Stimulated activated naive CD4-positive, alpha-beta T cell (primary cell): ENCODE measurements at regions not wholly inside any gene's neighbourhood (a gene's known extent, or its start where the extent isn't known, plus 50 kb on each side); places are given as distances from the start of the nearest gene placed in this dataset.
A peak's percentile ranks its signal among the peaks of the same experiment; 100 is the strongest.
"Not testable (repeated sequence)": the region's sequence is repeated elsewhere in the genome, so short reads cannot be mapped to it uniquely, and the experiment has no call there.

Experiments
- DNase-seq, 6 experiments: peaks; one replicate each; lab custom pipeline; 2025; lab: John Stamatoyannopoulos, UW

DNA sequence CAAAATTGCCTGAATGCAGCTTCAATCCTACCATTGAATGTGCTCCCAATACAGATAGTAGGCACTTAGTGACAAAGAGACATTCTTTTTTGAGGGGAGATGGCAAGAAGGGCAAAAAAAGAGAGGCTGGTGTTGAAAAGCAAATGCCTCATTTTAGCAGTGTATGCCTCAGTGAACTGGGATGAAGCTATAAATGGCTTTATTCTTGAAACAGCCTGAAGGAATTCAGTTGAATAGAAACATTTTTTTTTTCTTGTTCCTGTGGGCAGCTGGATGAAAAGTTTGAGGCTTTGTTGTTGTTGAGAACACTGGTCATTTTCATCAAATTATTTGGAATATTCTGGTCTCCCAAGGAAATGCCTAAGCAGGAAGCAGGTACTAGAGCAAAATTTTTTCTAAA lies 228.9 kb downstream of the RNF144A start:
- DNase-seq = no peak

DNA sequence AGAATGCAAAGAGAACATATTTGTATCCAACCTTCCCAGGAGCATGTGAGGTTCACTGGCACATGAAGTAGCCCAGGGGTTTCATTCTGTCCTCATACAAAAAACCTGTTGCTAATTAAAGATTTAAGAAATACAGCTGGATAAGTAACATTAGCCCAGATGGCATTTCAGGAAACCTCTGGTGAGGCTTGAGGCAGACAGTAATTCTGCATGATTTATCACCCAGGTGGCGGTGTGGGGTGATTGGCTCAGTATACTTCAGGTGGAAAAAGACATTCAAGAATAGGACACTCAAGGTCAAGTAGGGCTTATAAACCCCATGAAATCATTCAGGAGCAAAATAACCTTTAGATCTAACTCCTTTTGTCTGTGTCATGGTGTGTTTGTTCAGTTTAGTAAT lies 237.4 kb downstream of the RNF144A start:
- no peak for DNase-seq

DNA sequence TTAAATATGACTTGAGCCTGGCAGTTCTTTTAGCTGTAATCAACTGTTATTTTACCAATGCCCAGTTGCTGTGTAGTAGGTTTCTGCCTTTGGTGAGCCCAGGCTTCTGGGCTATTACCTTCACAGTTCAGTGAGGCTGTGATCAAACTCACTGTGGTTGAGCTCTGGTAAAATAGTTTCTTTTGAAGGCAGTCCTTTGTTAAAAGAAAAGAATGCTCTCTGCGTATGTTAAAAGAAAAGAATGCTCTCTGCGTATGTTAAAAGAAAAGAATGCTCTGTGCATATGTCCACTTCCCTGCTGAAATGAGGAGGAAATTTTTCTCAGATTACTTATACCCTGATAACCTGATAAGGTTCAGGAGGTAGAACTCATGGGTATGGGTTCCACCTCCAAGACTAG lies 244.3 kb downstream of the RNF144A start:
- no peak for DNase-seq

DNA sequence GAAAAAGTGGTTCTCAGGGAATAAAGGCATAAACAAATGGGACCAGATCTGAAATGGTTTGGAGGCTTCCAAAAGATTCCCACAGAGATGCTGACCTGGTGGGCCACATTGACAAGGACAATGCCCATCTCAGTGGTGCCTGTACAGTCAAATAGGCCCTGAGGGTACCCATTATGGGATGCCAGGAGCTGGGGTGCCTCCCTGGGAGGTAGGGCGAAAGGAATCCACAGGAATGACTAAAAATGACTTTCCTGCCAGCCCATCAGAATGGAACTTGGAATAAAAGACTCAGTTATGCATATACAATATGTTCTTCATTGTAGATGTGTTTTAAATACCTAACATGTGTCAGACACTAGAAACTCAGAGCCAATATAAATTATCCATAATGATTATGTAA lies 248.5 kb downstream of the RNF144A start:
- DNase-seq = no peak

DNA sequence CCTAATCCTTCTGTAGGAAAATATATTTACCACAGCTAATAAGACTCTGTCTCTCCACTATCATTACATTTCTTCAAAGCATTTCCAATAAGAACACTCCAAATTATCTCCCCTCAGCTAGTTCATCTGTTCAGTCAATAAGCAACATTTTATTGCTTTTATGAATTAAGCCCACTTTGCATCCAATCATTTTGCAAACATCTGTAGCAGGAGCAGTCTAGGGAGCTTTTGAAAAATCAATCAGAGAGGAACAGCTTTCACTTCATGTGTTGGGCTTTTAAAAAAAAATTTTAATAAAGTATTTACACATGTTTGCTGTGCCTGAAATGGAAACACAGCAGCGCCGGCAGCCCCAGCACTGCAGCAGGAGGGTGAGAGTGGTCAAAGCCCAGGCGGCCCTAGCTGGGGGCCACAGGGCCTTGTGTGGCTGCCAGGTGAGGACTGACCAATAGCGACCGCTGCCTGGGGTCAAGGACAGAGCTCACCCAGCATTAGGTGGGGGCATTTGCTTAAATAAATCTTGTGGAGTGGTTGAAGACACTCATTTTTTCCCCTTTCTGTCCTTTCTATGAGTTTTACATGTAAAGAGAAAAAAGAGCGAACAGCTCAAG lies 250.7 kb downstream of the RNF144A start:
- no peak for DNase-seq

DNA sequence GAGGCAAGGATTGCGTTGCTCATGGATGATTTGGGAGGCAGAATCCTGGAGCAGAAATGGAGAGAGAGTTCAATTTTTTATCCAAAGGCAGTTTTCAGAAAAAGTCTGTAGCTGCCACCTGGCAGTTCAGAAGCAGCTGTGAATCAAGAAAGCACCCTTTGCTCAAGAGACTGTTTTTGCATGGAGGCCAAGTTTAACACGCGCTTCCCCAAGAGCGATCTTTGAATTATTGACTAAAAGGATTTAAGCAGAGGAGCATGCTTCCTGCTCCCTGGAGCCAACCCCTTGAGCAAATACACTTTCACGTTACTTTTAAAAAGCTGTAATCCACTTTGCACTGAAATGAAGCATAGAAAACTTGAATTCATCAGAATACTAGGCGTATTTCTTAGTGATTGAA lies 252.4 kb downstream of the RNF144A start:
- DNase-seq = no peak

DNA sequence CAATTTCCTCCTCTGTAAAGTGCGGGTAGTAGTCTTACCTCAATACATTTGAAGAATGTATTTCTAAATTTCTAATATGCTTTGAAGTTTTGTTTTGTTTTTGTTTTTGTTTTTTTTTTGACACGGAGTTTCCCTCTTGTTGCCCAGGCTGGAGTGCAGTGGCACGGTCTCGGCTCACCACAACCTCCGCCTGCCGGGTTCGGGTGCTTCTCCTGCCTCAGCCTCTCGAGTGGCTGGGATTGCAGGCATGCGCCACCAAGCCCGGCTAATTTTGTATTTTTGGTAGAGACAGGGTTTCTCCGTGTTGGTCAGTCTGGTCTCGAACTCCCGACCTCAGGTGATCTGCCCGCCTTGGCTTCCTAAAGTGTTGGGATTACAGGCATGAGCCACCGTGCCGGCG lies 261.8 kb downstream of the RNF144A start:
- not testable (repeated sequence) for DNase-seq

DNA sequence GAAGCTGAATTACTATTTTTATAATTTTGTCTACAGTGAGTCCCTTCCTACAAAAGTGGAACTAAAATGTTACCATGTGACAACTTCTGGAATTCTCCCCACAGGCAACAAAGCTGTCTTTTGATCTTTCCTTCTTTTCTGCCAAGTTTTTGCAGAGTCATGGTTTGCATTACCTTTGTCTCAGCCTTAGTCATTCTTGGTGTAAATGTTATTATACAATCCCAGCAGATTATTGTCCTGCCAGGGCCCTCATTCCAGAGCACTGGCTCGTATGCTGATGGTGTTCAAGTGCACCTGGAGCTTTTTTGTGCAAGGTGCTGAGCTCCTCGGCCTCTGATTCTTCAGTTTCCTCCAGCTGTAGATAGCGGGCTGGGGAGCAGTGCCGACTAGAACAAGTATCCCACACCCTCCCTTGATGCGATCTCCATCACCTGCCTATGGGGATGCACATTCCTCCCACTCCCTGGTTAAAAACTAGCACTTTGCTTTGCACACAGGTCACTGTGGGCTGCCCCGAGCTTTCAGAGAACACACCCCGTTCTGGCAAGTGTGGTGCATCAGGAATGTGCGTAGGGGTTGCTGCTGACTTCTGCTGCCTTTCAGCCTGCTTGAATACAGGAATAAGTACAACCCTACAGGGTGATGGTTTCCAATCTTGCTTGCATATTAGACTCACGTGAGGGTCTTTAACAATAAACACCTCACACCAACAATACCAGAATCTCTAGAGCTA lies 263.6 kb downstream of the RNF144A start:
- DNase-seq = no peak

DNA sequence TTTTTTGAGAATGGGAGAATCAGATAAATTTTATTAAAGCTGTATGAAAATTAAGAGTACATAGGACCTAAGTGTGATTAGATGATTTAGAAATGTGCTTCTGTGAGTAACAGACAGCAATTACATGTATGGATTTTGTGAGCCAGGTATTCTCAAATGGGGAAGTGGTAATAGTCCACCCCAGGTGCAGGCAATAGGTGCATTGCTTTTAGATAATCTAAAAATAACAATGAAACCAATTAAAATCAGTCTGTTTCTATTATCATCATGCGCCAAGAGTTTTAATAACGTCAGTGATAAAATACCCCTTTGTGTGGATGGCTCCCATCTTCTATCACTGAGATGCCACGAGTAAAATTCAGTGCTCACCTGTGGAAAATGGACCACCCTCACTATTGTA lies 265.3 kb downstream of the RNF144A start:
- DNase-seq = no peak

DNA sequence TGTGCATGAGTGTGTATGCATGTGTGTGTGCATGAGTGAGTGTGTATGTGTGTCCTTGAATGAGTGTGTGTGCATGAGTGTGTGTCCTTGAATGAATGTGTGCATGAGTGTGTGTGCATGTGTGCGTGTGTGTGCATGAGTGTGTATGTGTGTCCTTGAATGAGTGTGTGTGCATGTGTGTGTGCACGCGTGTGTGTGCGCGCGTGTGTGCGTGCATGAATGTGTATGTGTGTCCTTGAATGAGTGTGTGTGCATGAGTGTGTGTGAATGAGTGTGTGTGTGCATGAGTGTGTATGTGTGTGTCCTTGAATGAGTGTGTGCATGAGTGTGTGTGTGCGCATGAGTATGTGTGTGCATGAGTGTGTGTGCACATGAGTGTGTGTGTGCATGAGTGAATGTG lies 271.9 kb downstream of the RNF144A start:
- DNase-seq = no peak

DNA sequence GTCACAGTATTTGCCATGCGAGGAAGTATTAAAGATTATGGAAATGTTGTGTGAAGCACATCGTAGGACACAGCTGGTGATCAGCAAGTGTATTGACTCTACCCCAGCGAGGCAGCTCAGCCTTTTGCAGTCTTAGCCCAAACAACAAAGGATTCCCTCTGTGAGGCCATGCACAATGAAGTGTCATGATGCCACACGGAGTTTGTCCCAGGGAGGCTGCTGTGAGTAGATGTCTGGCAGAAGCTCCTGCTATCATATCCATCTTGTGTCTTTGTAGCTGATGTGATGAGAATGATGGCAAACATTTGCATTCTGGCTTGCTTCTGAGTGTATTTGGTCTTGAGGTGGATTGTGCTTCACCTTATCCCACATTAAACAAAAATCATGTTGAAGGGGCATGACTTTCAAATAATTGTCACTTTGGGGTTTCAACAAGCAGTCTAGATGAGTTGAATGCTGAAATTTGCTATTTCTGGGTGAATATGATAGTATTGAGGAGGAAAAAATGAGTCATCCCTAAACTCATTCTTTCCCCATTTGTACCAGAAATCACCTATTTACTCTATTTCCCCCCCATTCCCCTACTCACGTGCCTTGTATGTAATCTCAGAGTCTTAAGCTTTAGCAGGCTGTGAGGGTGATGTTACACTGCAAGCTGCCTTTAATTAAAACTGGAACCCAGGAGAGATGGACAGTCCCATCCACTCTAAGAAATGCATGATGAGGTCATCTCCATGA lies 273.5 kb downstream of the RNF144A start:
- DNase-seq = no peak

DNA sequence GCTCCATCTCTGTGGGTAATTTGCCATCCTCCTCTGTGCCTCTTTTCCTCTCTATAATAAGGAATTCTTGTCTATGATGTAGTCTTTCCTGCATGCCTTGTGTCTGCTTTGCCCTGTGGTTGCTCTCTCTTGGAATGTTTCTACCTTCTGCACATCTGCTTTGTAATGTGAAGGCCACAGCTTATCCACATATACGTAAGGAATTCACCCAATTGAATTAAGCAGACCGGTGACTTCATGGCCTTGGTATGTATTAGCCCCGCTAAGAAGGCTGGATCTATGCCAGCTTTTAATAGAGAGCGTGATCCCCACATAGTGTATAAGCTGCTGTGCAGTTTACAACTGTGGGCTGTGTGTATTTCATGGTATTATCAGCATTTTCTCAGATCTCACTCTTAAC lies 274.7 kb downstream of the RNF144A start:
- DNase-seq = no peak

DNA sequence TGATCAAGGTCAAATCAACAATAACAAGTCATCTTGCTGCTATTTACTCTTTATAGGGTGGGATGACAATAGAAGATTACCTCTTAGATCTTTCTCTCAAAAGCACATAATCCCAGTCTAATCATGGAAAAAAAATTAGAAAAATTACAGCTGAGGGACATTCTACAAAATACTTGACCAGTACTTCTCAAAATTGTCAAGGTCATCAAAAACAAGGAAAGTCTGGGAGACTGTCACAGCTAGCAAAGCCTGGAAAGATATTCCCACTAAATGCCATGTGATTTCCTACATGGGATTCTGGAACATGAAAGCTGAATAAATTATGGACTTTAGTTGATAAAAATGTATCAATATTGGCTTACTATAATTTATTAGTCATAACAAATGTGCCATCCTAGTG lies 276.2 kb downstream of the RNF144A start:
- DNase-seq = no peak

DNA sequence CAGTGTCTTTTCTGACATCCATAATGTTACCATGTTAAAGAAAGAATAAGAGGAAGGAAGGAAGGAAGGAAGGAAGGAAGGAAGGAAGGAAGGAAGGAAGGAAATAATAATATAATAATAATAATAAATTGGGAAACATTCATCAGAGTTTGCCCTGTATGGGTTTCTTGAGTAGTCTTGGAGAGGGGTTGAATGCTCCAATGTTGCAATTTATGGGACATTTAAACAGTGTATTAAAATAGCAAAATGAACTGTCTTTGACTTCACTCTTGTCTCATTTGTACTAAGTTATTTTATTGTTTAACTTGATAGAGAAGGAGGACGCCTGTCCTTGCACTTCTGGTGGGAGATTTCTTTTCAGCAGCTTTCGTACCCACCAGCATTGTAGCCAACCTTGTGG lies 277.7 kb downstream of the RNF144A start:
- no peak for DNase-seq

DNA sequence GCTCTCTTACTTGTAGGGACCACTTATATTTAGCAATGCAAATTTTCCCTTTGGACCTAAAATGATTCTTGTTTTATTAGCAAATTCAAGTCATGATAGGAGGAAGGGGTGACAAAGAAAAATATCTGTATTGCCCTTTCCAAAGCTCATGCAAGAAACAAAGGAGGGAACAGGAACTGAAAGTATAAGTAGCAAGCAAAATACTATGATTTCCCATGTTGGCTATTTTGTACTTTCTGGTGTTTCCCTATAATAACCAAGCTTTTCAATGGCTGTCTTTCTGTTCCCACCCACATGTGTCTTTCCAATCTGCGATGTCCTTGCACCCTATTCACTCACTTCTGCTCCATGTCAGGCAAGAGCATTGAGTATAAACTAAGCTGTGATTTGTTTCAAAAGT lies 279.7 kb downstream of the RNF144A start:
- no peak for DNase-seq

DNA sequence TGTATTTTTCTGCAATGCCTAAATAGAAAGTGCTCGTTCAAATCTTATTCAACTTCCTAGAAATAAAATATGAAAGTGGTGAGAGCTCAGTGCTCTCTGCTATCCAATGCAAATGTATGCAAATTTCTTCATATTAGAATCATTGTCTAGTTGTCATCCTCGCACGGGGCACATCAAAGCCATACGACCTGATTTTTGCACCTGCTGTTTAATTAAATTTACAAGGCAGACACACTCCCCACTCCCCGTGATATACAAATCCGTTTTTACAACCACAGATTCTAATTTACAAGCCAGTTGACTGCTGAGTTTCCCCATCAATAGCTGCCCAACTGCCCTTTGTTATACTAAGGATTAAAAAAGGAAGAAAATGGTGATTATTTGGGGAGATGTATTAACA lies 284.6 kb downstream of the RNF144A start:
- no peak for DNase-seq

DNA sequence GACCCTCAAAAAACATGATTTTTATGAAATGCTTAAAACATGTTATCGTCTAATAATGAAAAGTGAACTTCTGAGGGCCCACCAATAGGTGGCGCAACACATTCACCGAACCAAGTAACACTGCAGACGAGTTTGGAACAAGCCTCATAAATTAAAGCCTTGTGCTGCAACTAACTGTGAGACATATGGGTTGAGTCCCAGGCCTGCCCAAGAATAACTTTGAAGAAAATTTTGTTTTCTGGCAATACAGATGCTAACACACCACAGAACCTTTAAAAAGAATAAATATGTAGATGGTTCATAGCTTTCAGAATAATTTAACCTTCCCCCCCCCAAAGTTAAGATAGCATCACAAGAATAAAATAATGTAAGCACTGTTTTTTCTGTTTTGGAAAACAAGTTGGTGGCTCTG lies 285.9 kb downstream of the RNF144A start:
- DNase-seq = peak; percentile 3 to 64 (median 41)

DNA sequence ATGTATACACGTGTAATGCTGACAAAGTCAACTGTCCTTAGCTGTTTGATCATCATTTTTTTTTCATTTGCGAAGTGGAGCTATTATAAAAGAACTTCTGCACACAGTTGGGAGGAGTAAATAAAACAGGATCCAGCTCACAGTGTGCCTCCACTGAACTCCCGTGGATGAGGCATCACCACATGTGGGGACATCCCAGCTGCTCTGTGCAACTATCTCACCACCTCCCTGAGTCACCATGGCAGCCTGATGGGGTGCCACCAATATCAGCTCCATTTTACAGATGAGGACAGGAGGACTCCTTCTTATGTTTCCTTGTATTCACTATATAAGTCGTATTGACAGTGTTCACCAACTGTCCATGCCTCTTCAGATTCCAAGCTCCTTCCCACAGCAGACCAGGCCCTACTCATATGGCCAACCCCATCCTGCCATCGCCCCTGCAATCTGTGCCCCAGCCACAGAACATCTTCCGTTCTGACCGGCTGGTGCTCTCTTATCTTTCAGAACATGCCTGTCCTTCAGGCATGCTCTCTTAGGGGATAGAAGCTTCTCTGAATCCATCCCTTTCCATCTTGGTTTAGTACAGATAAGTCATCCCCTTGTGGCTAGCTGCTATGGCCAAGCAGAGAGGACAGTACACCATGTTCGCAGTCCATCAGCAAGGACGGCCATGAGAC lies 288.1 kb downstream of the RNF144A start:
- no peak for DNase-seq

DNA sequence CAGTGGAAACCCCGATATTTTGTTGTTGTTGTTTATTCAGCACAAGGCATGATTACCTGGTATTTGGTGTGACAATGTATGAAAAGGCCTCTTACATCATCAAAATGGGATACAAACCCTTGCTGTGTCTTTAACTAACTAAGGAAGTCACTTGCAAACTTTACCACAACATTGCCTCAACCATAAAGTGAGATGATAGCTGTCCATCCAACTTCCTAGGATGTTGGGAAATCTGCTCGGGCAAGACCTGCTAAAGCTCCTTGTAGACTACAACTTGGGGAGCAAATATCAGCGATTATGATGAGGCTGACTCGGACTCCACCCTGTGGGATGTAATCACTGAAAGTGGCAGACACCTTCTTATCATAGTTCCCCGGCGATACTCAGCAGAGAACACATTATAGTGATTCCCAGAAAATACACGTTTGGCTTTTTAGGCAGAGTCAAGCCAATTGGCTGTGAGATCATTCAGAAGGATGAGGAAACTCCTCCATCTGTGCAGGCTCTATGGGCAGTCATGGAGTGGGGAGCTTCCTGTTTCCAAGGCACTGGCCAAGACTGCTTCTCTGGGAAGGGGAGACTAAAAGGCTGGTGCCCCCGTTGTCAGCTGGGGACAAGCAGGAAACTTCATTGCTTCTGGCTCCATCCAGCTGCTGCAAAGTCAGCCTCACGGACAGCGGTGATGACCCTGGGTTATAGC lies 289.0 kb downstream of the RNF144A start:
- no peak for DNase-seq

DNA sequence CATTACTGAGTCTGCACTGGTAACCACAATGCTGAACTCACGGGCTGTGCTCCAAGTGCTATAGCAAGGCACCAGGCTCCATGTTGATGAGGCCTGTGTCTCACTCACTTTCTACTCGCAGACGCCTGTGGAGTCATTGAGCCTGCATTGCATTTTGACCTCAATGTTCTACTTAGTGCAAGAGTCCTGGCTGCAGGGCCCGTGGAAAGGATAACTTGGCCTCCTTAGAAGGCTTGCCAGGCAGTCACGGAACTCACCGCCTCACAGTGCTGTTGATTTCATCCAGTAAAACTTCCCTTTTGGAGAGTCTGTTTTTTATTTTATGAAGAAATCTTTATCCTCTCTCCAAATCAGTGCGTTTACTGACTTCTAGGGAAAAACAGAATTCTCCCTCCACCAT lies 290.4 kb downstream of the RNF144A start:
- DNase-seq = no peak

DNA sequence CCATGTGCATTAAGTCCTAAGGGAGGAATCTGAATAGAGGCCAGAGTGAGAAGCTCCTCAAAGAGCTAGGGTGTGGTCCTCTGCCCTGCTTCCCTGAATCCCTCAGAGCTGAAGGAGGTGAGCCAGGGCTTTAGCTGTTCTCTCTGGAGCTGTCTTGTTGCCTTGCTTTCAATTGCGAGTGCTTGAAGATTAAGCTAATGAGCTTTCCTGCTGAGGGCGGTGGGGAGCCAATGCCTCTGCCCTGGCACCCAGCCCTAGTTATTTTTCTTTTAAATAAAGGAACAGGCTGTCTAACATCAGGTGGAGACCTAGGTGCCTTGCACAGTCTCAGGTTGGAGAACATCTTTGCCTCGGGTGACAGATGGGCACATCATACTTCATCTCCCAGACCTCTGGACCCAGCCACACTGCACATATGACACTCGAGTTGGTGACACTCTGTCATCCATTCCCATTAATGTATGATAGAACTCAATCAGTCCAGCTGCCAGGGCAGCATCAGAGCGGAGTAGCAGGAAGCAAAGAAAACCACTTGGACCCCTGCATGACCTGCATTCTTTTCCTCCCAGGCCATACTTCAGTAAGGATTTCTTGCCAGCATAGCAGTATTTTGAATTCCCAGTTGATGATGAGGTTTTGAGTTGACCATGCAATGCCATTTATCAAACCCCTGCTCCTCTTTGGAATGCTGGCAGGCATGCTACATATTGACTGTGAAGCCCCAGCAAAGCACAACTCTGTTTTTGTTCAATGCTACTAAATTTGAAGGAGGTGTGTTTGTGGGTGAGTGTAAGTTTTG lies 292.7 kb downstream of the RNF144A start:
- DNase-seq = no peak
